GM18505 (cell line): ENCODE measurements at regions not wholly inside any gene's neighbourhood (a gene's known extent, or its start where the extent isn't known, plus 50 kb on each side); places are given as distances from the start of the nearest gene placed in this dataset.
"Not testable (repeated sequence)": the region's sequence is repeated elsewhere in the genome, so short reads cannot be mapped to it uniquely, and the experiment has no call there.

Source experiments
- ATAC-seq: cut with Tn5 transposase; IDR thresholded peaks from one replicate; pipeline ENCODE4 v1.9.1; 2021; ENCODE audit not compliant: unreplicated experiment
- POLR2A ChIP-seq: IDR thresholded peaks from 4 replicates; pipeline ENCODE4 v1.6.1; 2011; ENCODE audit warnings: borderline replicate concordance; ENCODE audit not compliant: insufficient read depth, insufficient read length; ENCODE audit errors: extremely low read depth

DNA sequence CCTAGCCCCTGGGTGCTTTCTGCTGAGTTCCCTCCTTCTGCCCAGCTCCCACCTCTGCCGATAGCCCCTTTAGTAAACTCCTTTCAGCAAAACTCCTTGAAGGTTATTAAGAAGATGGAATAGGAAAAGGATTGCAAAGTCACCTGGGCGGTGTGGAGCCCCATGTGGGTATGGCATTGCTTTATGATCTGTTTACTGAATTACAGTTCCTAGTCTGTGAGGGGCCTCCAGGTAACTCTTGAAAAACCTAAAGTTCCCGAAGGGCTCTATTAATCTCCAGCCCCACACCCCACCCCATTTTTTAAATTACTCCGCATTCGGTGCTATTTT is 116.9 kb upstream of the UXS1 start:
- TF ChIP-seq POLR2A = no peak
- no peak for ATAC-seq

DNA sequence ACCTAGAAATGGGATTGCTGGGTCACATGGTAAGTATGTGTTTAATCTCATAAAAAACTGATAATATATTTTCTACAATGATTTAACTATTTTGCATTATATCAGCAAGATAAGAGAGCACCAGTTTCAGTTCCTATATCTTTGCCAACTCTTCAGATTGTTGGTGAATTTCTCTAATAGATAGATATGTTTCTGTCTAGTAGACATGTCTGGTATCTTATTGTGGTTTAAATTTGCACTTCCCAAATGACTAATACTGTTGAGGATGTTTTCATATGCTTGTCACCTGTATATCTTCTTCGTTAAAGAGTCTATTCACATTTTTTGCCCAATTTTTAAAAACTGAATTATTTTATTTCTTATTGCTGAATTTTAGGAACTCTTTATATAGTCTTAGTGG is 113.8 kb upstream of the UXS1 start:
- no peak for TF ChIP-seq POLR2A
- ATAC-seq = peak; percentile 84

DNA sequence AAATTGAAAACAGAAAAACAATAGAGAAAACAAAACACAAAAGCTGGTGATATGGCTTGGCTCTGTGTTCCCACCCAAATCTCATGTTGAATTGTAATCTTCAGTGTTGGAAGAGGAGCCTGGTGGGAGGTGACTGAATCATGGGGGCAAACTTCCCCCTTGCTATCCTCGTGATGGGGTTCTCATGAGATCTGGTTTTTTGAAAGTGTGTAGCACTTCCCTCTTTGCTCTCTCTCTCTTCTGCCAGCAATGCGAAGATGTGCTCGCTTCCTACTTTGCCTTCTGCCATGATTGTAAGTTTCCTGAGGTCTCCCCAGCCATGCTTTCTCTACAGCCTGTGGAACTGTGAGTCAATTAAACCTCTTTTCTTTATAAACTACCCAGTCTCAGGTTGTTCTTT is 112.3 kb upstream of the UXS1 start:
- no peak for TF ChIP-seq POLR2A
- ATAC-seq = no peak

DNA sequence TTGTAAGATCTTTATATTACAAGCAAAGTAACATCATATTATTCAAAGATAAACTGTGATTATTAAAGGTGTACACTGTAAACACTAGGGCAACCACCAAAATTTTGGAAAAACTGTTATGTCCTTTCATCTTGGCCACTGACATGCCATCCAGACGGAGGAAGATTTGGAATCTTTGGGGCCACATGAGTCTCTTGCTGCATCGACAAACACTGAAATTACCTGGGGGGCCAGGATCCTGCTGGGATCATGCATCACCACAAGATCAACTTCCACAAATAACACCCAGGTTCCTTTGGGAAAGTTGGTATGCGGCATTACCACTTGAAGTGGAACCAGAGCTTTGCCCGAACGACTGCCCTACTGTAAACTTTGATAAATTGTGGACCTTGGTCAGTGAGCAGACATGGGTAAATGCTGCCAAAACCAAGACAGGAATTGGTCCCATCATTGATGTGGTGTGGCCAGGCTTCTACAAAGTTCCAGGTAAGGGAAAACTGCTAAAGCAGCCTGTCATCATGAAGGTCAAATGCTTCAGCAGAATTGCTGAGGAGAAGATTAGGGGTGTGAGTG is 110.6 kb upstream of the UXS1 start:
- no peak for ATAC-seq
- no peak for TF ChIP-seq POLR2A

DNA sequence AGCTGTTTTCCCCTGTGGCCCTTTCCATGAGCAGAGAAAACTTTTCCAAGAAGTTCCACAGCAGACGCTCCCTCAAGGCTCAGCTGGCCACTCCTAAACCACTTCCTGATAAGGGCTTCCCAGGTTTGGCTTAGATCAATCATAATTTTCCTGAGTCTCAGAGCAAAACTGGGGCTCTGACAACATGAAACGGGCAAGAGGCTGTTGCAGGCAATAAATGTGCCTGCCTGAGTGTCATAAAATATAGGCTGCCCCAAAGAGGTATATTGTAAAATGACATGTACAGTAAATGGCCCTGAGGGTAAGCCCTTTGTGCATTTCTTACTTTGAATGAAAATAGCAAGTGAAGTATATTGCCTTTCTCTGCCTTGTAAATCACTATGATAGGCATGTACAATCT is 105.6 kb upstream of the UXS1 start:
- TF ChIP-seq POLR2A = no peak
- ATAC-seq = no peak

DNA sequence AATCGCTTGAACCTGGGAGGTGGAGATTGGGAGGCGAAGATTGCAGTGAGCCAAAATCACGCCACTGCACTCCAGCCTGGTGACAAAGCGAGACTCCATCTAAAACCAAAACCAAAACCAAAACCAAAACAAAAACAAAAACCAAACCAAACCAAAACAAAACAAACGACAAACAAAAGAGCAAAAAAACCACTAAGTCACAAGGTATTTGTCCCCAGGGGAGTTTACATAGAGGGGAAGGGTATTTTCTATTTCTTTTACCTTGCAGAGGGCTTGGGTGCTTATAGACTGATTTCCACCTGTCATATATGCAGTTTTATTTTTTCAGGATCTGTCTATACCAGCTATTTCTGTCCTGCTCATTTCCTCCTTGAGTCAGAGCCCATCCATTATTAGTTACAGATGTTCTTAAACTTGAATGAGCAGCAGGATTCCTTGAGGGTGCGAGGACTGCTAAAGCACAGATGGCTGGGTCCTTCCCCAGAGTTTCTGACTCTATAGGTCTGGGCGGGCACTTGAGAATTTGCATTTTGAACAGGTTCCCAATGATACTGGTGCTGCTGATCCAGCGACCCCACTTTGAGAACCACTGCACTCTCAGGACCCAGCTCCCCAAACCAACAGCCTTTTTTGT is 102.2 kb upstream of the UXS1 start:
- ATAC-seq = no peak
- no peak for TF ChIP-seq POLR2A

DNA sequence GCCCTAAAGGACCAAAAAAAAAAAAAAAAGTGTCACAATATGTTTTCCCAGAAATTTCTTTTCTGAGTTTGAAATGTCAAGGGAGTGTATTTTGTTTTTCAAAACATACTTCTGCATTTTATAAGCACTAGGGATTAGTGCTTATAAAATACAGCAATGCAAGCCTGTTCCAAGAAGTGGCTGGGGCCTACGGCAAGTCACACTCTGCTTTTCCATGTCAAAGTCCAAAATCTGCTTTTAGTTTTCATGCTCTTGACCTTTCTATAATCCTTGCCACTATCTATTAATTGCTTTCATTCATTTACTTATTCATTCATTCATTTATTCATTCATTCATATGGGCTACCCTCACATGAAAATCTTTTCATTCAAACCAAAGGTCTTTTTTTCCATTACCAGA is 100.1 kb upstream of the UXS1 start:
- no peak for TF ChIP-seq POLR2A
- no peak for ATAC-seq

DNA sequence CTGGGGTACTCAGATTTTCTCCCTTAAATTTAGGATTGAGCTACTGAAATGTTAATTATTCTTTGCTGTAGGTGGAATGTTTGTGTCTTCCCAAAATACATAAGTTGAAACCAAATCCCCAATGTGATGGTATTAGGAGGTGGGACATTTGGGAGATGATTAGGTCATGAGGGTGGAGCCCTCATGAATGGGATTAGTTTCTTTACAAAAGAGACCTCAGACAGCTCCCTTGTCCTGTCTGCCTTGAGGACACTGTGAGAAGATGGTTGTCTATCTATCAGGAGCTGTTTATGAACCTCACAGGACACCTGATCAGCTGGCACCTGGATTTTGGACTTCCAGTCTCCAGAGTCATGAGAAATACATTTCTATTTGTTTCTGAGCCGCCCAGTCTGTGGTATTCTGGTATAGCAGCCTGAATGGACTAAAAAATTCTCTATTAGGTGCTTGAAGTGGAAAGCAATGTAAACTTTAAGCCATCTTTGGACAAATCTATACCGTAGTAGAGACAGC is 99.2 kb upstream of the UXS1 start:
- TF ChIP-seq POLR2A = no peak
- ATAC-seq = no peak

DNA sequence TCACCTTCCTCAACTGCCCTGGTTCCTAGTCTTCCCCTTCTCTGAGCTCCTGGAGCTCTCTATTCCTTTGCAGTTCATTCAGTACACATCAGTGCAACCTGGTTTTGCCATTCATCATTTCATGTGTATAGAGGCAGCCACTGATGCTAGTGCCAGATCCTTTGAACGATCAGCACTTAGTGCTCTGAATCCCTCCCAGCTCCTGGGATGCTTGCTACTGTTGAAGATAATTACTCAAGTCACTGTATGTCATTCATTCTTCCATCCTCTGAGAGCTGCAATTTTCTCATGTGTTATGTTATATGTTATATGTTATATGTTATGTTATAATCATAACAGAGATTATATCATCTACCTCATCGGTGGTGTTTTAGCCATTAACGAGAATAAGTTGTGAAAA is 98.5 kb upstream of the UXS1 start:
- ATAC-seq = no peak
- no peak for TF ChIP-seq POLR2A

DNA sequence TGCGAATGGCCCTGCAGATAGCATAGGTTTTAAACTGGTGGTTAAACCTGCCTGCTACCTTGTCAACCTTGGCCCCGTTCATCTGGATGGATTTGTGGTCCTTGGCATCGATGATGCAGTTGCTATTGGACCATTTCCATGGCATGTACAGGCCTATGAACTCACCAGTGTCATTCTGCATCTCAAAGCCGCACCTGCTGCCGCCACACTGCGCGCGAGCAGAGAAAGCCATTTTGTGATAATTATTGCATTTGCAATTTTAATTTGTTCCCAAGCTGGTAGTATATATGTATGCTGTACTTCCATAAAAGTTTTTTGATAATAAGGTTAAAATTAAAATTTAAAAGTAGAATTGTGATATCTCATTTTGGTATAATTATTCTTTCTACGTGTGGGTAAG is 94.8 kb upstream of the UXS1 start:
- ATAC-seq = no peak
- no peak for TF ChIP-seq POLR2A

DNA sequence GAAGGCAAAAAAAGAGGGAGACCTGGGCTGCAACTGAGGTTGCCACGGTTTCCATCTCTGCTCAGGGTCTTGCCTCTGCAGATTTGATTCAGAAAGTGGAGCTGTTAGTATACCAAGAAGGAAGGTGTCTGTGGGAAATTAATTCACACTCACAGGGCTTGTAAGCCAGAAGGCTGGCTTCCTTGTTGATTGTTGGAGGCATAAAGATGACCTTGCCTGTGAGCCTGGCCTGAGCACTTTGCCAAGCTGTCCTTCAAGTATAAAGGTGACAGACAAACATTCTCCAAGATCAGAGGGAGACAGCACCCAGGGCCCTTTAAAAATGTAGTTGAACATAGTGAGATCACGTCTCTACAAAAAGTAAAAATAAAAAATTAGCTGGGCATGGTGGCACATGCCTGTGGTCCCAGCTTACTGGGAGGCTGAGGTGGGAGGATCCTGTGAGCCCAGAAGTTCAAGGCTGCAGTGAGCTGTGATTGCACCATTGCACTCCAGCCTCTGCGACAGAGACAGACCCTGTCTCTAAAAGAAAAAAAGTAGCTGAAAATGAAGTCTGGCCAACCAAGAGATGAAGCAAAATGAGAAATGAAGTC is 91.2 kb upstream of the UXS1 start:
- ATAC-seq = no peak
- no peak for TF ChIP-seq POLR2A

DNA sequence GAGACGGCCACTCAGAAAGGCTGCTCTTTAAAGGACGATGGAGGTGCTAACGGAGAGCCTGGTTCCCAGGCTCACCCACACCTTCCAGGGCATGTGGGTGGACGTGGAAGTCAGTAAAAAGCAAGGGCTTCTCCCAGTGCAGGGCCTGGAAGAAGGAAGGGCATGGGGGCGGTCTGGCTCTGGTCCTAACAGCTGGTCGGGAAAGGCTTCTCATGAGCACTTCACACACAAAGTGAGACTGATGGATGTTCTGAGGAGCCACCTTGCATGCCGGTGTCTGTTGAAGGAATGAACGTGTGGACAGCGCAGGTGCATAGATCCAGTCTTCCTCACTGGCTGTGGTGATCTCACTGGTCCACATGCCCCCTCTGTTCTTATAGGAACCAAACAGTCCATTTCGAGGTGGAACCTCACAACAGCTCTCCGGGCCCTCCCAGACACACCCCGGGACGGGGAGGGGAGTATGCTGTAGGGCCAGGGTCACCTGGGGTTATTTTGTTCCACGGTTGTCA is 90.6 kb upstream of the UXS1 start:
- no peak for TF ChIP-seq POLR2A
- ATAC-seq = no peak

DNA sequence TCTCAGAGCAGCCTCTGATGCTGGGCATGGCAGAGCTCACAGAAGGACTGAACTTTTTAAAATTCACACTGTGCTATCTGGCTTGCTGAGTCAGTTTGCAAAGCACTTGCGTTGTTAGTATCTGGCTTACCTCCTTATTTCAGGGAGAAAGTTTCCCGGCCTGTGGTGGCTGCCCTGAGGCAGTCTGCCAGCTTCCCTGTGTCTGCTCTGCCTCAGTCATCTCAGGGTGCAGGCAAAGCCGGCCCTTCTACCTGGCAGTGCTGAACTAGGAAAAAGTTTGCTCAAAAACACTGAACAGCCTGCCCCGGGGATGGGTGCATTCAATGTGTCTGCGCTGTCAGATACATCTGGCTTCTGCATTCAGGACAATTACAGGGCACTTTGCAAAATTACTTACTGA is 90.2 kb upstream of the UXS1 start:
- TF ChIP-seq POLR2A = no peak
- no peak for ATAC-seq

DNA sequence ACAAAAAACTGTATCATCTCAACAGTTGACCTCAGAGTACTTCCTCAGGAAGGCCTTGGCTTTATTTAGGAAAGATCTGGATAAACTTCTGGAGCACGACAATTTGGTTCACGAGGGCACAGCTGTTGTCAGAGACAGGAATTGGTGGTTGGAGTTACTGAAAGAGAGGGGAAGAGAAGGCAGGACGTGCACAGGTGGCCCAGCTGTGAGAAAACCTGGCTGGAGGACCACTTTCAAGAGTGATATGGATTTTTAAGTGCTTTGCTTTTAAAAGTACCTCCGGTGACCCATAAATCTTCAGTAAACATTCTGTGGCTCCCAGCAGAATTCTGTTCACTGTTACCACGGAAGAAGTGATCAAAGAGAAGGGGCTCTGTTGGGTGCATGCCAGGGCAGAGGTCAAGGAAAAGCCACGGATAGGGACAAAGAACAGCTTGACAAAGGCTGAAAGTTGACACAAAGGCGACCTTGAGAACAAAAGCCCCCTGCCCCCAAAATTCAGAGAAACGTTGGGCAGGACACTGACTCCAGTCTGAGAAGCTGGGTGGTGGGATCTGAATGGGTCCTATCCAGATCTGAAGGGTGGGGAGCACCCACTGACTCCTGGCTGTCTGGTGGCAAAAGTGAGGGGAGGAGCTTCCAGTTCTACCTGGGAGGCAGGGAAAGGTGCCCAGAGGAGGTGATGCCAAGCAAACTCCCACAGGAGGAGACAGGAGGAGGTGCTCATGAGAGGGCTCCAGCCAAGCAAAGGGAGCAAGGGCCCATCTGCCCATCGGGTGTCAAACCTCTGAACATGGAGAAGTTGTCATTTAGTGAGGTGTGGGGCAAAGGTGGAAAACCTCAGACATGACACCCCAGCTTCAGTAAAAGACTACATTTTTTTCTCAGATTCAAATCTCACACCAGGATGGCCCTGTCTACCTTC is 89.4 kb upstream of the UXS1 start:
- not testable (repeated sequence) for ATAC-seq
